ENCODE measurements at regions not wholly inside any gene's neighbourhood (a gene's known extent, or its start where the extent isn't known, plus 50 kb on each side); places are given as distances from the start of the nearest gene placed in this dataset.

- TF ChIP-seq CTCF (IDR thresholded peaks at IDR 0.05) = no peak; the same call in 1 of the 2 replicates
- Mint-ChIP-seq H3K4me3 (no peak overlapping the region), H3K9me3 (no peaks in the 10 kb centered on the region), H3K27ac (no peak overlapping the region), H3K4me1 (ENCODE audit: low read depth) (no peaks in the 10 kb centered on the region), H3K27me3 (ENCODE audit: insufficient read depth) (no peaks in the 10 kb centered on the region), H3K36me3 (ENCODE audit: low read depth) (no peaks in the 10 kb centered on the region)
- no peak for DNase-seq
Measured at GRCh38 chrX:113741744-113742143, 842.1 kb upstream of the HTR2C start.

- no peak overlapping the region for H3K27ac Mint-ChIP-seq
- no peak for DNase-seq
- no peak for TF ChIP-seq CTCF (IDR thresholded peaks at IDR 0.05)
- peaks cover 5% of the 10 kb centered on the region for H3K9me3 Mint-ChIP-seq
- no peak overlapping the region for H3K4me3 Mint-ChIP-seq
- no peaks in the 10 kb centered on the region for H3K27me3 Mint-ChIP-seq (ENCODE audit: insufficient read depth)
- no peaks in the 10 kb centered on the region for H3K4me1 Mint-ChIP-seq (ENCODE audit: low read depth)
- H3K36me3 Mint-ChIP-seq (ENCODE audit: low read depth) = no peaks in the 10 kb centered on the region
Measured at GRCh38 chrX:113728937-113729336, 854.9 kb upstream of the HTR2C start.

- TF ChIP-seq CTCF (IDR thresholded peaks at IDR 0.05) = no peak
- DNase-seq = no peak
- H3K27ac Mint-ChIP-seq = no peak overlapping the region
Measured at GRCh38 chrX:113726898-113727297, 857.0 kb upstream of the HTR2C start.

GRCh38 chrX:113726466-113726865 is 857.4 kb upstream of the HTR2C start:
- H3K4me3 Mint-ChIP-seq = no peak overlapping the region
- H3K4me1 Mint-ChIP-seq (ENCODE audit: low read depth) = no peaks in the 10 kb centered on the region
- H3K9me3 Mint-ChIP-seq = no peaks in the 10 kb centered on the region
- H3K27ac Mint-ChIP-seq = no peak overlapping the region
- no peak for DNase-seq
- no peak for TF ChIP-seq CTCF (IDR thresholded peaks at IDR 0.05)
- no peaks in the 10 kb centered on the region for H3K36me3 Mint-ChIP-seq (ENCODE audit: low read depth)
- H3K27me3 Mint-ChIP-seq (ENCODE audit: insufficient read depth) = no peaks in the 10 kb centered on the region

More at GRCh38 chrX:113726898-113727297, 857.0 kb upstream of the HTR2C start:
- Mint-ChIP-seq H3K36me3 (ENCODE audit: low read depth) (no peaks in the 10 kb centered on the region), H3K27me3 (ENCODE audit: insufficient read depth) (no peaks in the 10 kb centered on the region), H3K4me3 (no peak overlapping the region), H3K9me3 (no peaks in the 10 kb centered on the region), H3K4me1 (ENCODE audit: low read depth) (no peaks in the 10 kb centered on the region)

GRCh38 chrX:113726009-113726408 is 857.9 kb upstream of the HTR2C start:
- TF ChIP-seq CTCF (IDR thresholded peaks at IDR 0.05) = no peak
- no peaks in the 10 kb centered on the region for H3K4me1 Mint-ChIP-seq (ENCODE audit: low read depth)
- H3K9me3 Mint-ChIP-seq = no peaks in the 10 kb centered on the region
- H3K27me3 Mint-ChIP-seq (ENCODE audit: insufficient read depth) = no peaks in the 10 kb centered on the region
- no peak overlapping the region for H3K27ac Mint-ChIP-seq
- no peak overlapping the region for H3K4me3 Mint-ChIP-seq
- no peak for DNase-seq
- H3K36me3 Mint-ChIP-seq (ENCODE audit: low read depth) = no peaks in the 10 kb centered on the region

GRCh38 chrX:113699939-113700338 is 859.3 kb upstream of the AMOT start:
- Mint-ChIP-seq H3K27ac (no peak overlapping the region), H3K36me3 (ENCODE audit: low read depth) (no peaks in the 10 kb centered on the region), H3K9me3 (no peaks in the 10 kb centered on the region), H3K27me3 (ENCODE audit: insufficient read depth) (no peaks in the 10 kb centered on the region; the same call in 1 of the 2 replicates), H3K4me1 (ENCODE audit: low read depth) (no peaks in the 10 kb centered on the region), H3K4me3 (no peak overlapping the region)
- no peak for DNase-seq
- no peak for TF ChIP-seq CTCF (IDR thresholded peaks at IDR 0.05)

Data from HFFc6 (cell line).